ENCODE measurements at regions not wholly inside any gene's neighbourhood (a gene's known extent, or its start where the extent isn't known, plus 50 kb on each side); places are given as distances from the start of the nearest gene placed in this dataset.

- DNase-seq, result no peak
Observed at GRCh38 chr3:157700405-157700804, 197.2 kb upstream of the VEPH1 start.

GRCh38 chr3:157695586-157695985, 192.4 kb upstream of the VEPH1 start:
- DNase-seq, result no peak

GRCh38 chr3:157695103-157695502, 191.9 kb upstream of the VEPH1 start:
- no peak for DNase-seq

- DNase-seq, result no peak
Observed at GRCh38 chr3:157693762-157694161, 190.5 kb upstream of the VEPH1 start.

- no peak for DNase-seq
Observed at GRCh38 chr3:157692468-157692867, 189.3 kb upstream of the VEPH1 start.

- no peak for DNase-seq
Observed at GRCh38 chr3:157683668-157684067, 180.5 kb upstream of the VEPH1 start.

GRCh38 chr3:157672061-157672460, 168.8 kb upstream of the VEPH1 start:
- no peak for DNase-seq

- DNase-seq, result no peak
Observed at GRCh38 chr3:157671656-157672055, 168.4 kb upstream of the VEPH1 start.

GRCh38 chr3:157669416-157669815, 166.2 kb upstream of the VEPH1 start:
- no peak for DNase-seq

GRCh38 chr3:157667493-157667892, 164.3 kb upstream of the VEPH1 start:
- DNase-seq, result no peak

GRCh38 chr3:157662171-157662570, 159.0 kb upstream of the VEPH1 start:
- DNase-seq, result no peak

- DNase-seq, result no peak
Observed at GRCh38 chr3:157660847-157661246, 157.6 kb upstream of the VEPH1 start.

GRCh38 chr3:157652366-157652765, 149.2 kb upstream of the VEPH1 start:
- DNase-seq, result no peak

- no peak for DNase-seq
Observed at GRCh38 chr3:157650699-157651098, 147.5 kb upstream of the VEPH1 start.

- DNase-seq, result no peak
Observed at GRCh38 chr3:157650172-157650571, 147.0 kb upstream of the VEPH1 start.

- no peak for DNase-seq
Observed at GRCh38 chr3:157649511-157649910, 146.3 kb upstream of the VEPH1 start.

GRCh38 chr3:157647820-157648219, 144.6 kb upstream of the VEPH1 start:
- DNase-seq, result no peak

- no peak for DNase-seq
Observed at GRCh38 chr3:157639756-157640426, 136.7 kb upstream of the VEPH1 start.

- DNase-seq, result no peak
Observed at GRCh38 chr3:157637866-157638265, 134.7 kb upstream of the VEPH1 start.

GRCh38 chr3:157633241-157633640, 130.0 kb upstream of the VEPH1 start:
- no peak for DNase-seq

- no peak for DNase-seq
Observed at GRCh38 chr3:157632075-157632474, 128.9 kb upstream of the VEPH1 start.

GRCh38 chr3:157631478-157631877, 128.3 kb upstream of the VEPH1 start:
- DNase-seq, result no peak

GRCh38 chr3:157626817-157627216, 123.6 kb upstream of the VEPH1 start:
- no peak for DNase-seq

GRCh38 chr3:157624801-157625200, 121.6 kb upstream of the VEPH1 start:
- DNase-seq, result no peak

GRCh38 chr3:157618886-157619285, 115.7 kb upstream of the VEPH1 start:
- DNase-seq, result no peak

Measured in CD4-positive, alpha-beta T cell treated with Interleukin-10 for 1 hour (primary cell).